Osteocyte (in vitro differentiated cells): ENCODE measurements at regions not wholly inside any gene's neighbourhood (a gene's known extent, or its start where the extent isn't known, plus 50 kb on each side); places are given as distances from the start of the nearest gene placed in this dataset.
A peak's percentile ranks its signal among the peaks of the same experiment; 100 is the strongest.

ENCODE experiments used
- DNase-seq: peaks from one replicate; pipeline ENCODE4 v3.0.0; 2021; ENCODE audit warnings: mixed read lengths; ENCODE audit not compliant: unreplicated experiment; ENCODE audit errors: extremely low spot score
- H3K27ac Mint-ChIP-seq: one replicate; pipeline ENCODE4 v1.8.0; 2021; ENCODE audit warnings: mild to moderate bottlenecking, mixed read lengths; ENCODE audit not compliant: unreplicated experiment
- H3K27me3 Mint-ChIP-seq: one replicate; pipeline ENCODE4 v1.8.0; 2021; ENCODE audit warnings: mixed read lengths; ENCODE audit not compliant: unreplicated experiment
- H3K36me3 Mint-ChIP-seq: one replicate; pipeline ENCODE4 v1.8.0; 2021; ENCODE audit warnings: mixed read lengths; ENCODE audit not compliant: unreplicated experiment
- H3K4me1 Mint-ChIP-seq: one replicate; pipeline ENCODE4 v1.8.0; 2021; ENCODE audit warnings: mixed read lengths; ENCODE audit not compliant: unreplicated experiment
- H3K4me3 Mint-ChIP-seq: one replicate; pipeline ENCODE4 v1.8.0; 2021; ENCODE audit warnings: mild to moderate bottlenecking, moderate library complexity, mixed read lengths; ENCODE audit not compliant: unreplicated experiment
- H3K9me3 Mint-ChIP-seq: one replicate; pipeline ENCODE4 v1.8.0; 2021; ENCODE audit warnings: mixed read lengths; ENCODE audit not compliant: unreplicated experiment
- TF ChIP-seq, protein P1 (sequence below): fragments of 200-600 bp; sonication (generic); IDR thresholded peaks from 2 replicates; pipeline ENCODE4 v1.5.0; 2021; ENCODE audit warnings: antibody characterized with exemption, mild to moderate bottlenecking, moderate library complexity

DNA sequence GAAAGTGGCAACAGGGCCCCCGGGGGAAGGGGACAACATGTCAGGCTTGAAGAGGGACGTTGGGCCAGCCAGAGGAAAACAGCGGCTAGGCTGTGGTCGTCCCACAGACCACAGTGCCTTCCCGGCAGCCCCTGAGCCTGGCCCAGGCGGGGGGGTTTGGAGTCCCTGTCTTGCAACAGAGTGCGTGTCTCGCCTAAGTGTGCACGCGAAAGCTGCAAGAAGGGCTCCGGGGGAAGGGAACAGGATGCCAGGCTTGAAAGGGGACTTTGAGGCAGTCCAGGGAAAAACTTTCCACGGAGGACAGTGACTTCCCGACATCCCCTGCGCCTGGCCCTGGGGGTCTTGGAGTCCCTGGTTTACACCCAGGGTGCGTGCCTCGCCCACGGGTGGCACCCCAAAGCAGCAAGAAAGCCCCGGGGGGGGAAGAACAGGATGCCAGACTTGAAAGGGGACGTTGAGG lies 157.5 kb upstream of the ALG10B start:
- Mint-ChIP-seq H3K9me3 (peaks cover 13% of the 10 kb centered on the region), H3K4me1 (no peaks in the 10 kb centered on the region), H3K27ac (no peak overlapping the region), H3K27me3 (no peaks in the 10 kb centered on the region), H3K4me3 (no peak overlapping the region), H3K36me3 (no peaks in the 10 kb centered on the region)
- no peak for DNase-seq
- TF ChIP-seq, protein P1, sequence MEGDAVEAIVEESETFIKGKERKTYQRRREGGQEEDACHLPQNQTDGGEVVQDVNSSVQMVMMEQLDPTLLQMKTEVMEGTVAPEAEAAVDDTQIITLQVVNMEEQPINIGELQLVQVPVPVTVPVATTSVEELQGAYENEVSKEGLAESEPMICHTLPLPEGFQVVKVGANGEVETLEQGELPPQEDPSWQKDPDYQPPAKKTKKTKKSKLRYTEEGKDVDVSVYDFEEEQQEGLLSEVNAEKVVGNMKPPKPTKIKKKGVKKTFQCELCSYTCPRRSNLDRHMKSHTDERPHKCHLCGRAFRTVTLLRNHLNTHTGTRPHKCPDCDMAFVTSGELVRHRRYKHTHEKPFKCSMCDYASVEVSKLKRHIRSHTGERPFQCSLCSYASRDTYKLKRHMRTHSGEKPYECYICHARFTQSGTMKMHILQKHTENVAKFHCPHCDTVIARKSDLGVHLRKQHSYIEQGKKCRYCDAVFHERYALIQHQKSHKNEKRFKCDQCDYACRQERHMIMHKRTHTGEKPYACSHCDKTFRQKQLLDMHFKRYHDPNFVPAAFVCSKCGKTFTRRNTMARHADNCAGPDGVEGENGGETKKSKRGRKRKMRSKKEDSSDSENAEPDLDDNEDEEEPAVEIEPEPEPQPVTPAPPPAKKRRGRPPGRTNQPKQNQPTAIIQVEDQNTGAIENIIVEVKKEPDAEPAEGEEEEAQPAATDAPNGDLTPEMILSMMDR: no peak

DNA sequence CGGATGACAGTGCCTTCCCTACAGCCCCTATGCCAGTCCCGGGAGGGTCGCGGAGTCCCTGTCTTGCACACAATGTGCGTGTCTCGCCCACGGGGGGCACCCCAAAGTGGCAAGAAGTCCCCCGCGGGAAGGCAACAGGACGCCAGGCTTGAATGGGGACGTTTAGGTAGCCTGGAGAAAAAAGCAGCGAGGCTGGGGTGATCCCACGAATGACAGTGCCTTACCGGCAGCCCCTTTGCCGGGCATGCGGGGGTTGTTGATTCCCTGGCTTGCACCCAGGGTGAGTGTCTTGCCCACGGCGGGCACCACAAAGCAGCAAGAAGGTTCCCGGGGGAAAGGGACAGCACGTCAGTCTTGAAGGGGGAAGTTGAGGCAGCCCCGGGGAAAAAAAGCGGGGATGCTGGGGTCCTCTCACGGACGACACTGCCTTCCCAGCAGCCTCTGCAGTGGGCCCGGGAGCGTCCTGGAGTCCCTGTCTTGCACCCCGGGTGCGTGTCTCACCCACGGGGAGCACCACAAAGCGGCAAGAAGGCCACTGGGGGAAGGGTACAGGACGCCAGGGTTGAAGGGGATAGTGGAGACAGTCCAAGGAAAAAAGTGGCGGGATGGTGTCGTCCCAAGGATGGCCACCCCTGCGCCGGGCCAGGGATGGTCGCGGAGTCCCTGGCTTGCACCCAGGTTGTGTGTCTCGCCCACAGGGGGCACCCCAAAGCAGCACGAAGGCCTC lies 156.8 kb upstream of the ALG10B start:
- H3K27ac Mint-ChIP-seq: no peak overlapping the region
- DNase-seq: peak; percentile 82
- H3K9me3 Mint-ChIP-seq: peaks cover 17% of the 10 kb centered on the region
- no peaks in the 10 kb centered on the region for H3K4me1 Mint-ChIP-seq
- TF ChIP-seq, protein P1: no peak
- no peak overlapping the region for H3K4me3 Mint-ChIP-seq
- H3K27me3 Mint-ChIP-seq: no peaks in the 10 kb centered on the region
- no peaks in the 10 kb centered on the region for H3K36me3 Mint-ChIP-seq

DNA sequence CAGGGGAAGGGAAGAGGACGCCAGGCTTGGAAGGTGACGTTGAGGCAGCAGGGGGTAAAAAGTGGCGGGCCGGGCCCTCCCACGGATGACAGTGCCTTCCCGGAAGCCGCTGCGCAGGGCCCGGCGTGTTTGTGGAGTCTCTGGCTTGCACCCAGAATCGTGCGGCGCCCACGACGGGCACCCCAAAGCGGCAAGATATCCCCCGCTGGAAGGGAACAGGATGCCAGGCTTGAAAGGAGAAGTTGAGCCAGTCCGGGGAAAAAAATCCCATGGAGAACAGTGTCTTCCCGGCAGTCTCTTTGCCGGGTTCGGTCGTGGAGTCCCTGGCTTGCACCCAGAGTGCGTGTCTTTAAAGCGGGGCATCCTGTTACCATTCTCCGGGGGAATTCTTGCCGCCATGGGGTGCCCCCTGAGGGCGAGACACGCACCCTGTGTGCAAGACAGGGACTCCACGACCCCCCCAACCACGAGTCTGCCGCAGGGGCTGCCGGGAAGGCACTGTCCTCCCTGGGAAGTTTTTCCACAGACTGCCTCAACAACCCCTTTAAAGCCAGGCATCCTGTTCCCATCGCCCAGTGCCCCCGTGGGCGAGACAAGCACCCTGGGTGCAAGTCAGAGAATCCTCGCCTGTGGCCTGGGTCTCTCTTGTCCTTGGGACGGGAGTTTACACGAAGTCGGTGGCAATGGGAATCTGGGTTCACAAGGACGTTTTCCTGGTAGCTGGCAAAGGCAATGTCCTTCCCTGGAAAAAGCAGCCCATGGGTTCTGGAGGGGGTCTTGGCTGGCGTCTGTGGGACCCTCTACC lies 156.1 kb upstream of the ALG10B start:
- Mint-ChIP-seq H3K27me3 (no peaks in the 10 kb centered on the region), H3K4me1 (no peaks in the 10 kb centered on the region), H3K27ac (no peak overlapping the region), H3K4me3 (no peak overlapping the region), H3K36me3 (no peaks in the 10 kb centered on the region), H3K9me3 (peaks cover 25% of the 10 kb centered on the region)
- DNase-seq: peak; percentile 80
- TF ChIP-seq, protein P1: no peak

DNA sequence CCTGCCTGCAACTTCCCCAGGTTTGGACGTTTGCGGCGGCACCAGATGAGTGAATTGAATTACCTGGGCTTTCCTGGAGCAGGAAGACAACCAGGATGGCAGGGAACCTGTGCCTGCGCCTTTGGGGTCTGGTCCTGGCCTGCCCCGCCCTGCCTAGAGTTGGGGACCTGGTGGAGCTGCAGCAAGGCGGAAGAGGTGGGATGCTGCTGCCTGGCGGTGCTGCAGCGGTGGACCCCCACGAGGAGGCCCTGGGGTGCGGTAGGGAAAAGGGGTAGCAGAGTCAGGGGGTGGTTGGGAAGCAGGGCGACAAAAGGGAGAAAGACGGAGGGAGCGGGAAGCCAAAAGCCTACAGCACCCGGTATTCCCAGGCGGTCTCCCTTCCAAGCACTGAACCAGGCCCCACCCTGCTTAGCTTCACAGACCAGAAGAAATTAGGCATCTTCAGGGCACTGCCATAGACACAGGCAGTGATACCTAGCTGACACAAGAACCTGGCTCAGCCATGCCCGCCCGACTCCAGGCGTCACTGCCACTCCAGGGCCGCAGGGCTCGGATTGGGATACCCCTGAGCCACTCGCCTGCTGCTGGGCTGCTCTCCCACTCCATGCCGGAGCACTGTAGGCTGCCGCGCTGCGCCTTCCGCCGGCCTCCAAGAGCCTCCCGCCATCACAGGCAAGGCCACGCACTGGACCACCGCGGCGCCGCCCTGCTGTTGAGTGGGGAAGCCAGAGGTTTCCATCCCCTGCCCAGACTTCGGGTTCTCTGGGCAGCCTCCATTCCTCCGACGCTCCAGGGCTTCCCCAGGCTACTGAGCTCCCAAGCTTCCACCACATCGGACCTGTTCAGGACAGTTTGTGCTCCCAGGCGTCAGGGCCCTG lies 155.2 kb upstream of the ALG10B start:
- Mint-ChIP-seq H3K4me3 (no peak overlapping the region), H3K4me1 (no peaks in the 10 kb centered on the region), H3K9me3 (peaks cover 26% of the 10 kb centered on the region), H3K27ac (no peak overlapping the region), H3K36me3 (no peaks in the 10 kb centered on the region), H3K27me3 (no peaks in the 10 kb centered on the region)
- TF ChIP-seq, protein P1: no peak
- peak; percentile 82 for DNase-seq
